ENCODE measurements at regions not wholly inside any gene's neighbourhood (a gene's known extent, or its start where the extent isn't known, plus 50 kb on each side); places are given as distances from the start of the nearest gene placed in this dataset.

- TF ChIP-seq CTCF (IDR thresholded peaks at IDR 0.05) (peak in 1 of 6 experiments; percentile 16), POLR2A (IDR thresholded peaks at IDR 0.05) (no peak)
Measured at GRCh38 chr13:47594833-47595232, 406.2 kb downstream of the SUCLA2 start.
